ENCODE measurements at regions not wholly inside any gene's neighbourhood (a gene's known extent, or its start where the extent isn't known, plus 50 kb on each side); places are given as distances from the start of the nearest gene placed in this dataset.

DNA sequence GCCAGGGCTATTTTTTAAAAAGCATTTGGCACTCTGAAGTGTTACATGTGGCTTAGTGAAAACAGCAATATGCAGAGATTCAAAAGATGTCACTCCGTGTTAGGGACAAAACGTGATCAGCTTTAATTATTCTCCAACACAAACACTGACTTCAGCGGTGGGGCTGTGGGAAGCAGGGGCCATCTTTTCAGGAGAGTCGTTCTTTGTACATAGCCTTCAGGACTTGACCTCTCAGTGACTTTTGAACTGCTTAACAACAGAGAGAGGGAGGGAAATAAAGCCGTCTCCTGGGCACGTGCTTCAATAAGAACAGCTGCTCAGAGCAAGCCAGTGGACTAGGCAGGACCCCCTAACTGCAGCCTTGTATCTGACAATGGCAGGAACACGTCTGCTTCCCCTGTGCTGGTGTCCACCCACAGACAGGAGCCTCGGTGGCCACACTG, 95.0 kb upstream of the HDAC4 start:
- H3K27me3 ChIP-seq (replicated peaks; ENCODE audit: control insufficient read depth, insufficient read depth, low read length): no peaks in the 10 kb centered on the region; the same call in 1 of the 2 replicates

DNA sequence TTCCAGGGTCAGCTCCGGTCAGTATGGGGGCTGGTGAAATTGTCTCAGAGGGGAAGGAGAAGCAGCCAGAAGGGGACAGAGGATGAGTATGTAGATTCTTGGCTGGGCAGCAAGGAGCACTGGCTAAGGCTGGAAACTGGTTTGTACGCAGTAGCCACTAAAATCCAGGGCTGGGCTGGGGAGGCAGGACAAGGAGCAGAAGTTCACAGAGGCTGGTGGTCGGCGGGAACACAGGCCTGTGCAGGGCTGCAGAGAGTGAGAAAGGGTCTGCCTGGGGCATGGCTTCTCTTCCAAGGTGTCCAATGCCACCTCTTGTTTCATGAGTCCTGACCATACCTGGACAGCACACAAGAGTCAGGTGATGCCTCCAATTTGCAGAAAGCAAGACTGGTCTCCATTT, 94.4 kb upstream of the HDAC4 start:
- H3K27me3 ChIP-seq (replicated peaks; ENCODE audit: control insufficient read depth, insufficient read depth, low read length): no peaks in the 10 kb centered on the region; the same call in 1 of the 2 replicates
- no peak overlapping the region for H3K4me3 ChIP-seq (replicated peaks; ENCODE audit: low read depth, low read length)
- no peaks in the 10 kb centered on the region for H3K36me3 ChIP-seq (ENCODE audit: control insufficient read depth, insufficient read depth, low read length)
- no peak for DNase-seq (ENCODE audit: extremely low read depth, insufficient read length)
- TF ChIP-seq, protein P1, sequence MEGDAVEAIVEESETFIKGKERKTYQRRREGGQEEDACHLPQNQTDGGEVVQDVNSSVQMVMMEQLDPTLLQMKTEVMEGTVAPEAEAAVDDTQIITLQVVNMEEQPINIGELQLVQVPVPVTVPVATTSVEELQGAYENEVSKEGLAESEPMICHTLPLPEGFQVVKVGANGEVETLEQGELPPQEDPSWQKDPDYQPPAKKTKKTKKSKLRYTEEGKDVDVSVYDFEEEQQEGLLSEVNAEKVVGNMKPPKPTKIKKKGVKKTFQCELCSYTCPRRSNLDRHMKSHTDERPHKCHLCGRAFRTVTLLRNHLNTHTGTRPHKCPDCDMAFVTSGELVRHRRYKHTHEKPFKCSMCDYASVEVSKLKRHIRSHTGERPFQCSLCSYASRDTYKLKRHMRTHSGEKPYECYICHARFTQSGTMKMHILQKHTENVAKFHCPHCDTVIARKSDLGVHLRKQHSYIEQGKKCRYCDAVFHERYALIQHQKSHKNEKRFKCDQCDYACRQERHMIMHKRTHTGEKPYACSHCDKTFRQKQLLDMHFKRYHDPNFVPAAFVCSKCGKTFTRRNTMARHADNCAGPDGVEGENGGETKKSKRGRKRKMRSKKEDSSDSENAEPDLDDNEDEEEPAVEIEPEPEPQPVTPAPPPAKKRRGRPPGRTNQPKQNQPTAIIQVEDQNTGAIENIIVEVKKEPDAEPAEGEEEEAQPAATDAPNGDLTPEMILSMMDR (IDR thresholded peaks at IDR 0.05; ENCODE audit: insufficient read depth, low read length, poor library complexity, severe bottlenecking): no peak

More for the DNA sequence above, 95.0 kb upstream of the HDAC4 start:
- H3K36me3 ChIP-seq (ENCODE audit: control insufficient read depth, insufficient read depth, low read length): no peaks in the 10 kb centered on the region
- DNase-seq (ENCODE audit: extremely low read depth, insufficient read length): no peak
- TF ChIP-seq, protein P1 (IDR thresholded peaks at IDR 0.05; ENCODE audit: insufficient read depth, low read length, poor library complexity, severe bottlenecking): no peak
- H3K4me3 ChIP-seq (replicated peaks; ENCODE audit: low read depth, low read length): no peak overlapping the region

DNA sequence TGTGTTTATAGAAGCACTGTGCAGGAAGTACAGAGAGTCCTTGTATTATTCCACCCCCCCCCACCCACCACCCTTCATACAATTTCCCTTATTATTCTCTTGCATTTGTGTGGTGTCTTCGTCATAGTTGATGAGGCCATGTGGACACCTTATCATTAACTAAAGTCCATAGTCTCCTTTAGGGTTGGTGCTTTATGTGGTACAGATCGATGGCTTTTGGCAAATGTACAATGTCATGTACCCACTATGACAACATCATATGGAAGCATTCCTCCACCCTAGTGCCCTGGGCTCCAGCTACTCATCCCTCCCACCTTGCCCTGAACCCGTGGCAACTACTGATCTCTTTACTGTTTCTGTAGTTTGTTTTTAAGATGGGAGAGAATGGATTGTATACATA, 93.8 kb upstream of the HDAC4 start:
- Histone ChIP-seq H3K36me3 (ENCODE audit: control insufficient read depth, insufficient read depth, low read length) (no peaks in the 10 kb centered on the region), H3K4me3 (replicated peaks; ENCODE audit: low read depth, low read length) (no peak overlapping the region), H3K27me3 (replicated peaks; ENCODE audit: control insufficient read depth, insufficient read depth, low read length) (no peaks in the 10 kb centered on the region; the same call in 1 of the 2 replicates)
- no peak for DNase-seq (ENCODE audit: extremely low read depth, insufficient read length)
- TF ChIP-seq, protein P1 (IDR thresholded peaks at IDR 0.05; ENCODE audit: insufficient read depth, low read length, poor library complexity, severe bottlenecking): no peak

DNA sequence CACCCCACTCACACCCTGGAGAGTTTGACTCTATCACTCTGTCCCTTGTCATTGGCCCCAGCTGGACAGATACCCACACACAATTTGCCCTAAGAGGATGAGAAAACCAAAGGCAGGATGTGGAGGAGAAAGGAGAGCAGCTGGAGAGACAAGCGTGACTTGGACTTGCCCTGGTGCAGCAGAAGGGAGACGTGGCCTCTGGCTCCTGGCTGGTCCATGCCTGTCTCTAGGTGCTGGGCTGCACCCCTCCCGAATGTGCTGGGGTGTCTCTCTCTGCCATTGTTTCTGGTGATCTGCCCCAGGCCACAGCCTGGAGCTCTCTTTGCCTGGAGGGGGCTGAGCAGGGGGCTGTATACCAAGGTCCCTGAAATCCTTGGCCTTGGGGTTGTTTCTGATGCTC, 88.7 kb upstream of the HDAC4 start:
- TF ChIP-seq, protein P1 (IDR thresholded peaks at IDR 0.05; ENCODE audit: insufficient read depth, low read length, poor library complexity, severe bottlenecking): no peak
- H3K36me3 ChIP-seq (ENCODE audit: control insufficient read depth, insufficient read depth, low read length): no peaks in the 10 kb centered on the region
- no peak for DNase-seq (ENCODE audit: extremely low read depth, insufficient read length)
- peaks cover 1% of the 10 kb centered on the region; the same call in 1 of the 2 replicates for H3K27me3 ChIP-seq (replicated peaks; ENCODE audit: control insufficient read depth, insufficient read depth, low read length)
- H3K4me3 ChIP-seq (replicated peaks; ENCODE audit: low read depth, low read length): no peak overlapping the region

DNA sequence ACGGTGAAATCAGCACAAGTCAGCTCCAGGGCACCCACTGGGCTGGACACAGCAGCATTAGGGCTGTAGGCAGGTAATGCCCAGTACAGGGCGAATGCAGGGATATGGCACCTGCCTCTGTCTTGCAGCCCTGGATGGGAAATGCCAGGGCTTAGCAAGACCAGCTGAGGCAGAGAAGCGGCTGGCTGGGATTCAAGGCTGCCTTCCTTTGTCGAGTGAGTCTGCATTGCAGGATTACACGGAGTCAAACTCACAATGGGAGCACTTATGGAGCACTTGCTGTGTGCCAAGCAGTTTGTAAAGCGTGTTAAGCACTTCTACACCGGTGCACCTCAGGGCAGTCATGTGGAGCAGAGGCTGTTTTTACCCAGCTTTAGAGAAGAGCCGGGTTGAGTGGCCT, 87.3 kb upstream of the HDAC4 start:
- H3K36me3 ChIP-seq (ENCODE audit: control insufficient read depth, insufficient read depth, low read length): no peaks in the 10 kb centered on the region
- TF ChIP-seq, protein P1 (IDR thresholded peaks at IDR 0.05; ENCODE audit: insufficient read depth, low read length, poor library complexity, severe bottlenecking): no peak
- H3K4me3 ChIP-seq (replicated peaks; ENCODE audit: low read depth, low read length): no peak overlapping the region
- H3K27me3 ChIP-seq (replicated peaks; ENCODE audit: control insufficient read depth, insufficient read depth, low read length): peaks cover 1% of the 10 kb centered on the region; the same call in 1 of the 2 replicates
- no peak for DNase-seq (ENCODE audit: extremely low read depth, insufficient read length)

DNA sequence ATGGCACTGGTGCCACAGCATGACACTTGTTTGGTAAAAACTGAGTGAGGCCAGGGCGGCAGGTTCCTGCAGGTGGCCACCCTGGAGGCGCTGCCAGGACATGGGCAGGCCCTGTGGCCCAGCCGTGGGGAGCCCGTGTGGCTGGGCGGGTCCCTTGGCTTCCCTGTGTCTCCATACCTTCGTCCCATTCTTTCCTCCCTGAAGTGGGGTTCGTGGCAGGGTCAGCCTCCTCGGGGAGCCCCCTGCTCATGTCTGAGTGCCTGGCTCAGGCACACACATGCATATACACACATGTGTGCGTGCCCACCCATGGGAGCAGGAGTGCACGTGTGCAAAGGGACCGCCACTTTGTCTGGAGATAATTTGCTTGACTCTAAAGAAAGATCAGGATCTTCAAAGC, 86.5 kb upstream of the HDAC4 start:
- TF ChIP-seq, protein P1 (IDR thresholded peaks at IDR 0.05; ENCODE audit: insufficient read depth, low read length, poor library complexity, severe bottlenecking): no peak
- no peak overlapping the region for H3K4me3 ChIP-seq (replicated peaks; ENCODE audit: low read depth, low read length)
- DNase-seq (ENCODE audit: extremely low read depth, insufficient read length): no peak
- peaks cover 1% of the 10 kb centered on the region; the same call in 1 of the 2 replicates for H3K27me3 ChIP-seq (replicated peaks; ENCODE audit: control insufficient read depth, insufficient read depth, low read length)
- H3K36me3 ChIP-seq (ENCODE audit: control insufficient read depth, insufficient read depth, low read length): no peaks in the 10 kb centered on the region

All from GM06990 (cell line).